ENCODE measurements at regions not wholly inside any gene's neighbourhood (a gene's known extent, or its start where the extent isn't known, plus 50 kb on each side); places are given as distances from the start of the nearest gene placed in this dataset.

DNA sequence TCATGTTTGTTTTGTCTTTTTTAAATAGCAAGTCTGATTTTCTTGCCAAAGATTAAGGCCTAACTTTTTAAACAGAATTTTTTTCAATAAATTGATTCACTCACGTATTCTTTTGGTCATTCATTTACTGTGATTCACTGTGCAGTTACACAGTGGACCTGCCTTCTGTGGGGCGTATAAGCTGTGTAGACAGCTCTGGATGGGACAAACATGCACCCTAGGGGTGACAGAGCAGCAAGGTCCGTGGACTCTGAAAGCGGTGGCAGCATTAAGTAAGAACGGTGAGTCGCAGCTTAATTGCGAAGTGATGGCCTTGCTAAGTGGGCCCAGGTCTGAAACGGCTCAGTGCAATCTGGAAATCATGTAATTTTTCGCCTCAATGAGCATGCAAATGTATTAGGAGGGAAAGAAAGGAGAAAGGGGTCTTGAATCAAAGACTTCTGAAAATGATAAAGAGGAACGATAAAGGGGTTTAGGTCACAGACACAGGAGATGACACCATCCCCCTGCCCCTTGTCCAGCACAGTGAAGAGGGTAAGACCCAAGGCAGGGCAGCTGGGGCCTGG, 113.1 kb downstream of the SPATA19 start:
- H3K4me1 ChIP-seq (ENCODE audit: control insufficient read depth in 1 of 2, insufficient read depth in 2 of 2, low read length in 2 of 2), result no peaks in the 10 kb centered on the region
- intact Hi-C loops (cut with DNase I), result no loop called here
- H3K9me3 ChIP-seq (ENCODE audit: control insufficient read depth, low read length), result peaks cover 4% of the 10 kb centered on the region
- no peaks in the 10 kb centered on the region for H3K27me3 ChIP-seq (ENCODE audit: control insufficient read depth in 1 of 2, insufficient read depth in 2 of 2, low read length in 1 of 2)
- WGBS, 2 donors, result 79 to 80% methylated on average over 10 of the region's 10 CpGs
- no peaks in the 10 kb centered on the region for H3K36me3 ChIP-seq (ENCODE audit: control insufficient read depth in 1 of 2, insufficient read depth in 2 of 2, low read length in 1 of 2)
- no peak overlapping the region for H3K27ac ChIP-seq (ENCODE audit: low read depth in 1 of 2, low read length in 2 of 2)
- H3K4me3 ChIP-seq (ENCODE audit: low read length in 2 of 2), result no peak overlapping the region
- ATAC-seq (ENCODE audit: low FRiP score) (no peak), DNase-seq (no peak)

DNA sequence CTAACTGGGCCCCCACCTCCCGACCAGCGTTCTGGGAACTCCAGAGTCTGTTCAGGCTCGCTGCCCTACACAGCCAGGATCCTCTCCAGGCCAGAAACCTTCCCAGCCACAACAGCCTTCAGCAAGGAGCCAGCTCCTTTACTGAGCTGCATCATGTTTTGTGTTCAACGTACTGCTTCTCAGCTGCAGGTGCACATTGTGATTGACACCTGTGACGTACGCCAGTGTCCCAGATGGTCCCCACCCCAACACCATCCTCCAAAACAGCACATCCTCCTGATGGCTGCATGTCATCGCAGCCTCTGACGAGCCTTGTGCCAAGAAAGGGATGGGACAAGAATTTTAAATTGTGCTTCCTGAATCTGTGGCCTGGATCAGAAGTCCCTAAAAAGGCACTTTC, 117.5 kb downstream of the SPATA19 start:
- 80% methylated on average over 8 of the region's 8 CpGs for WGBS, 2 donors
- ATAC-seq (ENCODE audit: low FRiP score) (no peak), DNase-seq (no peak)
- Histone ChIP-seq H3K9me3 (ENCODE audit: control insufficient read depth, low read length) (no peaks in the 10 kb centered on the region), H3K4me1 (ENCODE audit: control insufficient read depth in 1 of 2, insufficient read depth in 2 of 2, low read length in 2 of 2) (no peaks in the 10 kb centered on the region), H3K4me3 (ENCODE audit: low read length in 2 of 2) (no peak overlapping the region), H3K36me3 (ENCODE audit: control insufficient read depth in 1 of 2, insufficient read depth in 2 of 2, low read length in 1 of 2) (no peaks in the 10 kb centered on the region), H3K27ac (ENCODE audit: low read depth in 1 of 2, low read length in 2 of 2) (no peak overlapping the region), H3K27me3 (ENCODE audit: control insufficient read depth in 1 of 2, insufficient read depth in 2 of 2, low read length in 1 of 2) (no peaks in the 10 kb centered on the region)
- intact Hi-C loops (cut with DNase I), result no loop called here

DNA sequence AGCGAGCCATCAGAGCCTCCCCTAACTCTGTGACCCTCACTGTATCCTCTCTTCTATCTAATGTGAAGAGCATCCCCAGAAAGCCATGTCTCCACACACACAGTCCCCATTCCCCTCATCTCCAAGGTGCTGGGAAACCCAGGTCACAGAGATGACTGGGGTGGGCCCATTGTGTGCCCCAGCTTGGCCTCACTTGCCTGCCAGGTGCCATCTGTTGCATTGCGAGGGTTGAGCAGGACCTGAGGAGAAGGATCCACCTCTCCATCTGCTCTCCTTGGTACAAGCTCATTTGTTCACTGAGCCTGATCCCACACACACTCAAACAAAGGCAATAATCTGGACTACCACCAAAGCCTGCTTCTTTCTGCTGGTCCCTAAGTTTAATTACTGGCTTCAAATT, 118.8 kb downstream of the SPATA19 start:
- Histone ChIP-seq H3K4me3 (ENCODE audit: low read length in 2 of 2) (no peak overlapping the region), H3K27me3 (ENCODE audit: control insufficient read depth in 1 of 2, insufficient read depth in 2 of 2, low read length in 1 of 2) (no peaks in the 10 kb centered on the region), H3K9me3 (ENCODE audit: control insufficient read depth, low read length) (no peaks in the 10 kb centered on the region), H3K36me3 (ENCODE audit: control insufficient read depth in 1 of 2, insufficient read depth in 2 of 2, low read length in 1 of 2) (no peaks in the 10 kb centered on the region), H3K27ac (ENCODE audit: low read depth in 1 of 2, low read length in 2 of 2) (no peak overlapping the region), H3K4me1 (ENCODE audit: control insufficient read depth in 1 of 2, insufficient read depth in 2 of 2, low read length in 2 of 2) (no peaks in the 10 kb centered on the region)
- DNase-seq (no peak), ATAC-seq (ENCODE audit: low FRiP score) (no peak)
- intact Hi-C loops (cut with DNase I), result no loop called here
- WGBS, 2 donors, result 75 to 84% methylated on average over 2 of the region's 2 CpGs

DNA sequence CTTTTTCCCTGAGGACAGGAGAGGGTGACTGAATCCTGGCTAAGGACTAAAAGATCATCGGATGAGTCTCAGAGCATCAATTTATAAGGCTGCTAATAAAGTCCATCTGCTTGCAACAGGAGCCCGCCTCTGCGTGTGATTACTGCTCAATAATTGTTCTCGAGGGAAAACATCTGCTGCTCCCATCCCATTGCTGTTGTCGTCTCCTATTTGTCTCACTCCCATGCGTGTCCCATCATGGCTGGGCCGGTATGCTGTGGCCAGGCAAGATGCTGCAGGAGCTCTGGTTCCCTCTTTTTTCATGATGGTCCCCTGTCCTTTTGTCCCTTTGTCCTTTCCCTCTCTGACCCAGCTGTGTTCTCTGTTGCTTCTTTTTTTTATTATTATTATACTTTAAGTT, 121.2 kb downstream of the SPATA19 start:
- Histone ChIP-seq H3K4me3 (ENCODE audit: low read length in 2 of 2) (no peak overlapping the region), H3K36me3 (ENCODE audit: control insufficient read depth in 1 of 2, insufficient read depth in 2 of 2, low read length in 1 of 2) (no peaks in the 10 kb centered on the region), H3K9me3 (ENCODE audit: control insufficient read depth, low read length) (no peaks in the 10 kb centered on the region), H3K4me1 (ENCODE audit: control insufficient read depth in 1 of 2, insufficient read depth in 2 of 2, low read length in 2 of 2) (no peaks in the 10 kb centered on the region), H3K27me3 (ENCODE audit: control insufficient read depth in 1 of 2, insufficient read depth in 2 of 2, low read length in 1 of 2) (no peaks in the 10 kb centered on the region), H3K27ac (ENCODE audit: low read depth in 1 of 2, low read length in 2 of 2) (no peak overlapping the region)
- intact Hi-C loops (cut with DNase I), result no loop called here
- WGBS, 2 donors, result 61 to 66% methylated on average over 7 of the region's 7 CpGs
- ATAC-seq (ENCODE audit: low FRiP score), result no peak
- no peak for DNase-seq

DNA sequence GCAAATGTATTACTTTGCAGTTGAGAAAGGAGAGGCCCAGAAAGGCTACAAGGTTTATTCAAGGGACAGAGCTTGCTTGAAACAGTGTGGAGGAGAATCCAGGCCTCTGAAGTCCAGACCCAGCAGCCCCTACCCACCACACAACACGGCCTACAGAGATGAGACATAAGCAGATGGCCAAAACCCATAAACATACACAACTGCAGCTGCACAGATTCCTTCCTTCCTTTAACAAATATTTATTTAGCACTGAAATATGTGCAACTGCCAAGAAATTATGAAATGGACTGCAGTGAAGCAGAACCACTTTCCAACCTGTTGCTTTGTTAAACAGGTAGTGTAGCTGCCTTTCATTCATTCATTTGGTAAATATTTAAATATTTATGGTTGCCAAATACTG, 122.3 kb downstream of the SPATA19 start:
- H3K4me3 ChIP-seq (ENCODE audit: low read length in 2 of 2), result no peak overlapping the region
- no peak overlapping the region for H3K27ac ChIP-seq (ENCODE audit: low read depth in 1 of 2, low read length in 2 of 2)
- 20 to 27% methylated on average over 1 of the region's 1 CpG for WGBS, 2 donors
- intact Hi-C loops (cut with DNase I), result no loop called here
- ATAC-seq (ENCODE audit: low FRiP score), result no peak
- DNase-seq, result no peak
- no peaks in the 10 kb centered on the region for H3K4me1 ChIP-seq (ENCODE audit: control insufficient read depth in 1 of 2, insufficient read depth in 2 of 2, low read length in 2 of 2)
- H3K27me3 ChIP-seq (ENCODE audit: control insufficient read depth in 1 of 2, insufficient read depth in 2 of 2, low read length in 1 of 2), result no peaks in the 10 kb centered on the region
- H3K9me3 ChIP-seq (ENCODE audit: control insufficient read depth, low read length), result no peaks in the 10 kb centered on the region
- H3K36me3 ChIP-seq (ENCODE audit: control insufficient read depth in 1 of 2, insufficient read depth in 2 of 2, low read length in 1 of 2), result no peaks in the 10 kb centered on the region

DNA sequence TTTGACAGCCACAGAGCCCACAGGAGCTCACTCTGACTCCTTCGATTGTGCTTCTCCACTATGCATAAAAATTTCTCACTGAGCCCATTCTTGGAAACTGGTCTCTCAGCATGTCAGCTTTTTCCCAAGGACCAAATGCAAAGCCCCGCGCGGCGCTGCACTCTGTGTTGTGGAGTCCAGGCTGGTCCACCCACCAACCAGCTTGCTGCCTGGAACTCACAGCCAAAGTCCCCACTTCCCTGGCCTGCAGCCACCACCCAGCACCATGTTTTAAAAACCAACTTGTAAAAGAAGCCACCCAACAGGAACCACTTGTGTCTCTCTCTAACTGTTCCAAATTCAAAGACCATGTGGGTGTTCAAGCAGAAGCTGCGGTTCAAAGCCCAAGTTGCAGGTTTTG, 124.4 kb downstream of the SPATA19 start:
- intact Hi-C loops (cut with DNase I), result no loop called here
- DNase-seq (no peak), ATAC-seq (ENCODE audit: low FRiP score) (peak; percentile 6)
- H3K27ac ChIP-seq (ENCODE audit: low read depth in 1 of 2, low read length in 2 of 2), result no peak overlapping the region
- no peaks in the 10 kb centered on the region for H3K4me1 ChIP-seq (ENCODE audit: control insufficient read depth in 1 of 2, insufficient read depth in 2 of 2, low read length in 2 of 2)
- H3K36me3 ChIP-seq (ENCODE audit: control insufficient read depth in 1 of 2, insufficient read depth in 2 of 2, low read length in 1 of 2), result no peaks in the 10 kb centered on the region
- WGBS, 2 donors, result 84 to 89% methylated on average over 6 of the region's 6 CpGs
- H3K4me3 ChIP-seq (ENCODE audit: low read length in 2 of 2), result no peak overlapping the region
- no peaks in the 10 kb centered on the region for H3K9me3 ChIP-seq (ENCODE audit: control insufficient read depth, low read length)
- H3K27me3 ChIP-seq (ENCODE audit: control insufficient read depth in 1 of 2, insufficient read depth in 2 of 2, low read length in 1 of 2), result no peaks in the 10 kb centered on the region

DNA sequence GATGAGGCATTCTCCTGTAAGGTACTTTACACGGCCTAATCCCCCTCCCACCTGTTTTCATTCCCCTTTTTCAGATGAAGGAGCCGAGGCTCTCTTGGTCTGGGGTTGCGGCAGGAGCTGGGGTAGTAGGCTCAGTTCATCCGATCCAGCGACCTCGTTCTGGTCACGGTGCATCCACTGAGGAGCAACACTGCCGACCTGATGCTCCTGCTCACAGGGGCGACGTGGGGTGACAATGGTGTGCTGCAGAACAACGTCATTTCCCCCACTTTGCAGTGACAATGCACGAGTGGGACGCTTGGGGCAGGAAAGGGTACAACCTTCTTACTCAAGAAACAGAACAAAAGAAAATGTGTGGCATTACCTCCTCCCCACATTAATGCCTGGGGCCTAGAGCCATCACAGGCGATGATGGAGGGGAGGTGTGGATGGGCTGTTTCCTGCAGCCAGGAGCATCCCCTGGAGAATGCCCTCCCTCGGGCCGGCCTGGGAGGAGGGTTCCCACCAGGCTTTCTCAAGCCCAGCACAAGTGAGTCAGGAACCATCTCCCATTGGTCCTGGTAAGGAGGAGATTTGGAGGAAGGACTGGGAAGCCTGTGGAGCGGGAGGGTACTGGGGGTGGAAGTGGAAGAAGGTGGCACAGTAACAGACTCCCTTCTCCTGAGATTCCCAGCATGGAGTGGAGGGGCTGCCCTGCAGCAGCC, 125.6 kb downstream of the SPATA19 start:
- Histone ChIP-seq H3K36me3 (ENCODE audit: control insufficient read depth in 1 of 2, insufficient read depth in 2 of 2, low read length in 1 of 2) (no peaks in the 10 kb centered on the region), H3K27me3 (ENCODE audit: control insufficient read depth in 1 of 2, insufficient read depth in 2 of 2, low read length in 1 of 2) (no peaks in the 10 kb centered on the region), H3K27ac (ENCODE audit: low read depth in 1 of 2, low read length in 2 of 2) (no peak overlapping the region), H3K4me1 (ENCODE audit: control insufficient read depth in 1 of 2, insufficient read depth in 2 of 2, low read length in 2 of 2) (no peaks in the 10 kb centered on the region), H3K4me3 (ENCODE audit: low read length in 2 of 2) (no peak overlapping the region), H3K9me3 (ENCODE audit: control insufficient read depth, low read length) (no peaks in the 10 kb centered on the region)
- intact Hi-C loops (cut with DNase I), result no loop called here
- 78 to 79% methylated on average over 17 of the region's 17 CpGs for WGBS, 2 donors
- ATAC-seq (ENCODE audit: low FRiP score) (no peak), DNase-seq (no peak)

DNA sequence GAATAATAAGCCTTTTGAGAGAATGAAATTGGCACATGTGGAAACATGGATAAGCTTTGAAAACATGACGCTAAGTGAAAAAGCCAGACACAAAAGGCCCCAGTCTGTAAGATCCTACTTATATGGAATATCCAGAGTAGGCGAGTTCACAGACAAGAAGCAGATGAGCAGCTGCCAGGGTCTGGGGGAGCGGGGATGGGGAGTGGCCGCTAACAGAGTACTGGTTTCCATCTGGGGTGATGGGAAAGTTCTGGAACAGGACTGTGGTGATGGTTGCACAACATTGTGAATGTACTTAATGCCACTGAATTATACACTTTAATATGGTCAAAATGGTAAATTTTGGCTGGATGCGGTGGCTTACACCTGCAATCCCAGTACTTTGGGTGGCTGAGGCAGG, 126.5 kb downstream of the SPATA19 start:
- Histone ChIP-seq H3K4me1 (ENCODE audit: control insufficient read depth in 1 of 2, insufficient read depth in 2 of 2, low read length in 2 of 2) (no peaks in the 10 kb centered on the region), H3K27me3 (ENCODE audit: control insufficient read depth in 1 of 2, insufficient read depth in 2 of 2, low read length in 1 of 2) (no peaks in the 10 kb centered on the region), H3K4me3 (ENCODE audit: low read length in 2 of 2) (no peak overlapping the region), H3K36me3 (ENCODE audit: control insufficient read depth in 1 of 2, insufficient read depth in 2 of 2, low read length in 1 of 2) (no peaks in the 10 kb centered on the region), H3K9me3 (ENCODE audit: control insufficient read depth, low read length) (no peaks in the 10 kb centered on the region), H3K27ac (ENCODE audit: low read depth in 1 of 2, low read length in 2 of 2) (no peak overlapping the region)
- intact Hi-C loops (cut with DNase I), result no loop called here
- ATAC-seq (ENCODE audit: low FRiP score) (no peak), DNase-seq (no peak)
- 83 to 90% methylated on average over 5 of the region's 5 CpGs for WGBS, 2 donors

DNA sequence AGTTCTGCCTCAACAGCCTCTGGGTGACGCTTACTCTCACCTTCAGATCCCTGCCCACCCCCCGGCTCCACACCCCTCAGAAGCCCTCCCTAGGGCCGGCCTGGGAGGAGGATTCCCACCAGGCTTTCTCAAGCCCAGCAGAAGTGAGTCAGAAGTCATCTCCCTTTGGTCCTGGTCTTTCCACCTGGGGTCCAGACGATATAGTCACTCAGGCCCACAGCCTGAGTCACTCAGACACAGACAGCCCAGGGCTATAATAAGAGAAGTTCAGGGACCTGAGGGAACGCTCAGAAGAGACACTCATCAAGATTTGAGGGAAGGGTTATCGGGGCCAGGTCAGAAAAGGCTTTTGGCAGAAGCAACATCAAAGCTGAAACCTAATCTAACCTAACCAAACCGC, 127.1 kb downstream of the SPATA19 start:
- H3K36me3 ChIP-seq (ENCODE audit: control insufficient read depth in 1 of 2, insufficient read depth in 2 of 2, low read length in 1 of 2), result no peaks in the 10 kb centered on the region
- no peaks in the 10 kb centered on the region for H3K27me3 ChIP-seq (ENCODE audit: control insufficient read depth in 1 of 2, insufficient read depth in 2 of 2, low read length in 1 of 2)
- H3K4me1 ChIP-seq (ENCODE audit: control insufficient read depth in 1 of 2, insufficient read depth in 2 of 2, low read length in 2 of 2), result no peaks in the 10 kb centered on the region
- ATAC-seq (ENCODE audit: low FRiP score) (no peak), DNase-seq (no peak)
- H3K27ac ChIP-seq (ENCODE audit: low read depth in 1 of 2, low read length in 2 of 2), result no peak overlapping the region
- H3K9me3 ChIP-seq (ENCODE audit: control insufficient read depth, low read length), result no peaks in the 10 kb centered on the region
- intact Hi-C loops (cut with DNase I), result no loop called here
- H3K4me3 ChIP-seq (ENCODE audit: low read length in 2 of 2), result no peak overlapping the region
- 69 to 70% methylated on average over 7 of the region's 7 CpGs for WGBS, 2 donors
